ENCODE measurements at regions not wholly inside any gene's neighbourhood (a gene's known extent, or its start where the extent isn't known, plus 50 kb on each side); places are given as distances from the start of the nearest gene placed in this dataset.

GRCh38 chr2:176752295-176752694, 460.3 kb upstream of the HNRNPA3 start:
- TF ChIP-seq ELF4 (IDR thresholded peaks at IDR 0.05) (no peak), BHLHE40 (IDR thresholded peaks at IDR 0.05; ENCODE audit: borderline replicate concordance) (no peak)

All from HEK293T (cell line).